Astrocyte (in vitro differentiated cells and primary cell): ENCODE measurements at regions not wholly inside any gene's neighbourhood (a gene's known extent, or its start where the extent isn't known, plus 50 kb on each side); places are given as distances from the start of the nearest gene placed in this dataset.

Source experiments
- DNase-seq: peaks from one replicate; pipeline ENCODE4 v3.0.0-alpha.2; 2010; ENCODE audit warnings: low read depth
- FAIRE-seq: peaks from 2 replicates; lab custom pipeline; 2011; peaks lifted over from hg19 to GRCh38; lab: Jason Lieb, UNC
- H2AFZ ChIP-seq: 2 replicates; pipeline ENCODE4 v1.6.0; 2012; ENCODE audit warnings: low read depth, low read length, inconsistent platforms
- H3K27ac ChIP-seq: 2 replicates; pipeline ENCODE4 v1.5.1; 2011; ENCODE audit warnings: low read depth, low read length, inconsistent platforms
- H3K27me3 ChIP-seq: 2 replicates; pipeline ENCODE4 v1.6.0; 2011; ENCODE audit warnings: low read length, inconsistent platforms; ENCODE audit not compliant: insufficient read depth
- H3K36me3 ChIP-seq: 2 replicates; pipeline ENCODE4 v1.5.1; 2011; ENCODE audit warnings: low read length, inconsistent platforms; ENCODE audit not compliant: insufficient read depth
- H3K4me1 ChIP-seq: 2 replicates; pipeline ENCODE4 v1.5.1; 2011; ENCODE audit warnings: low read length, inconsistent platforms; ENCODE audit not compliant: insufficient read depth
- H3K4me2 ChIP-seq: 2 replicates; pipeline ENCODE4 v1.6.0; 2012; ENCODE audit warnings: low read length, inconsistent platforms
- H3K4me3 ChIP-seq: 2 replicates; pipeline ENCODE4 v1.5.1; 2011; ENCODE audit warnings: low read depth, mild to moderate bottlenecking, low read length, inconsistent platforms; ENCODE audit not compliant: insufficient read depth
- H3K79me2 ChIP-seq: 2 replicates; pipeline ENCODE4 v1.6.0; 2012; ENCODE audit warnings: mild to moderate bottlenecking, low read length, inconsistent platforms; ENCODE audit not compliant: insufficient read depth
- H3K9ac ChIP-seq: 2 replicates; pipeline ENCODE4 v1.6.0; 2012; ENCODE audit warnings: mild to moderate bottlenecking, low read length, inconsistent platforms
- H3K9me3 ChIP-seq: 2 replicates; pipeline ENCODE4 v1.5.1; 2012; ENCODE audit warnings: low read depth, mild to moderate bottlenecking, low read length, inconsistent platforms; ENCODE audit not compliant: insufficient read depth
- H4K20me1 ChIP-seq: 2 replicates; pipeline ENCODE4 v1.6.0; 2012; ENCODE audit warnings: low read length, inconsistent platforms; ENCODE audit not compliant: insufficient read depth
- H3K27ac Mint-ChIP-seq: one replicate; pipeline ENCODE4 v1.8.0; 2021; ENCODE audit warnings: mild to moderate bottlenecking, mixed read lengths; ENCODE audit not compliant: unreplicated experiment
- H3K27me3 Mint-ChIP-seq: one replicate; pipeline ENCODE4 v1.8.0; 2021; ENCODE audit warnings: low read depth, mixed read lengths; ENCODE audit not compliant: unreplicated experiment
- H3K36me3 Mint-ChIP-seq: one replicate; pipeline ENCODE4 v1.8.0; 2021; ENCODE audit warnings: low read depth, mixed read lengths; ENCODE audit not compliant: unreplicated experiment
- H3K4me1 Mint-ChIP-seq: one replicate; pipeline ENCODE4 v1.8.0; 2021; ENCODE audit warnings: low read depth, mixed read lengths; ENCODE audit not compliant: unreplicated experiment
- H3K4me3 Mint-ChIP-seq: one replicate; pipeline ENCODE4 v1.8.0; 2021; ENCODE audit warnings: mild to moderate bottlenecking, moderate library complexity, mixed read lengths; ENCODE audit not compliant: unreplicated experiment
- H3K9me3 Mint-ChIP-seq: one replicate; pipeline ENCODE4 v1.8.0; 2021; ENCODE audit warnings: mild to moderate bottlenecking, mixed read lengths; ENCODE audit not compliant: unreplicated experiment
- EZH2 ChIP-seq: IDR thresholded peaks from 2 replicates; pipeline ENCODE4 v1.6.1; 2012; ENCODE audit warnings: mild to moderate bottlenecking, low read length, inconsistent platforms; ENCODE audit not compliant: insufficient read depth
- TF ChIP-seq, protein P1 (sequence below): IDR thresholded peaks from 2 replicates; pipeline ENCODE4 v1.5.1; 2011; ENCODE audit warnings: low read depth, mild to moderate bottlenecking, inconsistent platforms, low read length, moderate library complexity; ENCODE audit not compliant: insufficient read depth

GRCh38 chr6:90795078-90795477, 208.2 kb upstream of the MAP3K7 start:
- Histone ChIP-seq H3K79me2 (no peaks in the 10 kb centered on the region), H3K4me3 (no peak overlapping the region), H3K4me2 (no peak overlapping the region), H2AFZ (no peak overlapping the region), H3K36me3 (no peaks in the 10 kb centered on the region), H3K4me1 (peaks cover 5% of the 10 kb centered on the region), H3K27ac (no peak overlapping the region), H3K9me3 (no peaks in the 10 kb centered on the region), H3K9ac (no peak overlapping the region), H4K20me1 (no peaks in the 10 kb centered on the region), H3K27me3 (no peaks in the 10 kb centered on the region)
- no peak for FAIRE-seq
- Mint-ChIP-seq H3K9me3 (peaks cover 1% of the 10 kb centered on the region), H3K27ac (no peak overlapping the region), H3K4me1 (peaks cover 12% of the 10 kb centered on the region), H3K27me3 (no peaks in the 10 kb centered on the region), H3K4me3 (no peak overlapping the region), H3K36me3 (no peaks in the 10 kb centered on the region)
- TF ChIP-seq, protein P1, sequence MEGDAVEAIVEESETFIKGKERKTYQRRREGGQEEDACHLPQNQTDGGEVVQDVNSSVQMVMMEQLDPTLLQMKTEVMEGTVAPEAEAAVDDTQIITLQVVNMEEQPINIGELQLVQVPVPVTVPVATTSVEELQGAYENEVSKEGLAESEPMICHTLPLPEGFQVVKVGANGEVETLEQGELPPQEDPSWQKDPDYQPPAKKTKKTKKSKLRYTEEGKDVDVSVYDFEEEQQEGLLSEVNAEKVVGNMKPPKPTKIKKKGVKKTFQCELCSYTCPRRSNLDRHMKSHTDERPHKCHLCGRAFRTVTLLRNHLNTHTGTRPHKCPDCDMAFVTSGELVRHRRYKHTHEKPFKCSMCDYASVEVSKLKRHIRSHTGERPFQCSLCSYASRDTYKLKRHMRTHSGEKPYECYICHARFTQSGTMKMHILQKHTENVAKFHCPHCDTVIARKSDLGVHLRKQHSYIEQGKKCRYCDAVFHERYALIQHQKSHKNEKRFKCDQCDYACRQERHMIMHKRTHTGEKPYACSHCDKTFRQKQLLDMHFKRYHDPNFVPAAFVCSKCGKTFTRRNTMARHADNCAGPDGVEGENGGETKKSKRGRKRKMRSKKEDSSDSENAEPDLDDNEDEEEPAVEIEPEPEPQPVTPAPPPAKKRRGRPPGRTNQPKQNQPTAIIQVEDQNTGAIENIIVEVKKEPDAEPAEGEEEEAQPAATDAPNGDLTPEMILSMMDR, result no peak
- no peak for TF ChIP-seq EZH2
- DNase-seq, result no peak

DNA sequence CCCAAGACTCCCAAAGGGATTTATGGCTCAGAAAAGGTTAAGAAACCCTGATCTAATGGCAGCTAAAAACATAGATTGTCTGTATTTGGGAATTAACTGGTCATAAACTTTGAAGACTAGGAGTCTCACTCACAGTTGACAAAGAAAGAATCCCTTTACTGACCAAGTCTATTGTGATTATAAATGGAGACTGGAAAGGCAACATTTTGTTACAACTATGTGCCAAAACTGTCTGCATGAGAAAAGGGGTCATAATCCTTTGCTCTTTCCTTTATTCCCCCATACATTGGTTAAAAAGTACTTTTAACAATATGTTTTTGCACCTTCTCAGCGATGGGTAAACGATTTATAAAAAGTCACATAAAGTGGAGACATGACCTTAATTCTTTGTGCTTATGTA, 206.9 kb upstream of the MAP3K7 start:
- H3K9ac ChIP-seq, result no peak overlapping the region
- no peak overlapping the region for H3K4me2 ChIP-seq
- H3K27ac ChIP-seq, result no peak overlapping the region
- H3K4me3 Mint-ChIP-seq, result no peak overlapping the region
- no peaks in the 10 kb centered on the region for H3K27me3 Mint-ChIP-seq
- FAIRE-seq (no peak), DNase-seq (no peak)
- no peaks in the 10 kb centered on the region for H3K79me2 ChIP-seq
- H3K36me3 ChIP-seq, result no peaks in the 10 kb centered on the region
- no peaks in the 10 kb centered on the region for H3K36me3 Mint-ChIP-seq
- no peak overlapping the region for H3K27ac Mint-ChIP-seq
- TF ChIP-seq, protein P1, result no peak
- TF ChIP-seq EZH2, result no peak
- H3K4me1 Mint-ChIP-seq, result peaks cover 14% of the 10 kb centered on the region
- no peak overlapping the region for H3K4me3 ChIP-seq
- H3K4me1 ChIP-seq, result peaks cover 7% of the 10 kb centered on the region
- H4K20me1 ChIP-seq, result no peaks in the 10 kb centered on the region
- no peak overlapping the region for H2AFZ ChIP-seq
- H3K27me3 ChIP-seq, result no peaks in the 10 kb centered on the region
- no peaks in the 10 kb centered on the region for H3K9me3 ChIP-seq
- no peaks in the 10 kb centered on the region for H3K9me3 Mint-ChIP-seq

DNA sequence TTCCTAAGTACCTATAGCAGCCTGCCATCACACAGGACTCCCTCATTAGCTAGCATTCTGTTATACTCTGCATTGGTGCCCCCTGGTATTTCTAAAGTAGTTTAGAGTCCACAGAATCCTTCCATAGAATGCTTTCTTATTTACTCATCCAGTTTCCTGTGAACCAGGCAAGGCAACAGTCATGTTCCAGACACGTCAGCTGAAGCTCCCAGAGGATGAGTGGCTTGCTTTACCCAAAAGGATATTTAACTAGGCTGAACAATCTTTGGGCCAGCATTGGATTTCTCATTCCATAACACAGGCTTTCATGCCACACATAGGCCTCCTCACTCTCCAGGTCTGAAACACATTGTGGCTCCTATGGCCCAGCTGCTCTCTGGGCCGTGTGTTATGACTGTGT, 203.8 kb upstream of the MAP3K7 start:
- peaks cover 7% of the 10 kb centered on the region for H3K4me1 ChIP-seq
- H3K36me3 ChIP-seq, result no peaks in the 10 kb centered on the region
- H3K4me2 ChIP-seq, result peak overlapping the region; percentile 10
- no peaks in the 10 kb centered on the region for H3K9me3 Mint-ChIP-seq
- no peaks in the 10 kb centered on the region for H3K27me3 Mint-ChIP-seq
- peak overlapping the region; percentile 95 for H3K27ac Mint-ChIP-seq
- H3K9ac ChIP-seq, result no peak overlapping the region
- H2AFZ ChIP-seq, result peak overlapping the region; percentile 53
- peak overlapping the region; percentile 22 for H3K27ac ChIP-seq
- no peak overlapping the region for H3K4me3 Mint-ChIP-seq
- DNase-seq (peak; percentile 16), FAIRE-seq (no peak)
- no peaks in the 10 kb centered on the region for H3K9me3 ChIP-seq
- no peaks in the 10 kb centered on the region for H3K27me3 ChIP-seq
- TF ChIP-seq EZH2, result no peak
- TF ChIP-seq, protein P1, result no peak
- H3K4me1 Mint-ChIP-seq, result peaks cover 14% of the 10 kb centered on the region
- no peaks in the 10 kb centered on the region for H4K20me1 ChIP-seq
- no peak overlapping the region for H3K4me3 ChIP-seq
- H3K36me3 Mint-ChIP-seq, result no peaks in the 10 kb centered on the region
- no peaks in the 10 kb centered on the region for H3K79me2 ChIP-seq
